PFSK-1 (cell line): ENCODE measurements at regions not wholly inside any gene's neighbourhood (a gene's known extent, or its start where the extent isn't known, plus 50 kb on each side); places are given as distances from the start of the nearest gene placed in this dataset.

Source experiments
- FOXP2 ChIP-seq: optimal IDR thresholded peaks from 2 replicates; pipeline ENCODE3; 2011; ENCODE audit warnings: borderline replicate concordance, control low read depth, inconsistent platforms; ENCODE audit not compliant: insufficient read depth; ENCODE audit errors: extremely low read length, extremely low read depth
- POLR2AphosphoS5 ChIP-seq: IDR thresholded peaks from 2 replicates; pipeline ENCODE4 v1.6.1; 2012; ENCODE audit warnings: low read depth, mild to moderate bottlenecking, control low read depth, low read length, moderate library complexity
- TAF1 ChIP-seq: IDR thresholded peaks from 2 replicates; pipeline ENCODE4 v1.6.1; 2012; ENCODE audit warnings: low read length, control low read depth, borderline replicate concordance; ENCODE audit not compliant: insufficient read depth
- TF ChIP-seq, protein P1 (sequence below), 2 experiments: IDR thresholded peaks; 2 replicates each; pipeline versions ENCODE4 v1.6.1 to v1.8.0; 2011 to 2012; ENCODE audit warnings: low read depth in 2 of 2, low read length in 2 of 2, control low read depth in 1 of 2, inconsistent platforms in 1 of 2, mild to moderate bottlenecking in 1 of 2, moderate library complexity in 1 of 2; ENCODE audit not compliant: insufficient read depth in 1 of 2

DNA sequence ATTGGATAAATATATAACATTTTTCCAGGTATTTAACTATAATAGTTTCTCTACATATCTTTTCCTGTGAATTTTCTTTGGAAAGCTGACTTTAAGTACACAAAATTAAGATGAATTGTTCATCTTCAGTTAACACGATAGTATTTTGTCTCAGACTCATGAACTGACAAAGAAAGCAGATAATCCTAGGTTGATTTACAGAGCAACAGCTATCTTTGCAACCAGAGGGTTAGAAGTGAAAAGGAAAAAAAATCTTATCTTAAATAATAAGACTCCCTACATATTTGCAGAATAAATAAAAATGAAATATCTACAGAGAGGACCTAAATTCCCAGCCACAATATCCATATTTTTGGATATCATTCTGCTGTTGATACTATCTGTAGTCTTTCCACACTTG is 350.2 kb upstream of the GRM7 start:
- TF ChIP-seq POLR2AphosphoS5 (no peak), TAF1 (no peak), FOXP2 (no peak)
- TF ChIP-seq, protein P1, sequence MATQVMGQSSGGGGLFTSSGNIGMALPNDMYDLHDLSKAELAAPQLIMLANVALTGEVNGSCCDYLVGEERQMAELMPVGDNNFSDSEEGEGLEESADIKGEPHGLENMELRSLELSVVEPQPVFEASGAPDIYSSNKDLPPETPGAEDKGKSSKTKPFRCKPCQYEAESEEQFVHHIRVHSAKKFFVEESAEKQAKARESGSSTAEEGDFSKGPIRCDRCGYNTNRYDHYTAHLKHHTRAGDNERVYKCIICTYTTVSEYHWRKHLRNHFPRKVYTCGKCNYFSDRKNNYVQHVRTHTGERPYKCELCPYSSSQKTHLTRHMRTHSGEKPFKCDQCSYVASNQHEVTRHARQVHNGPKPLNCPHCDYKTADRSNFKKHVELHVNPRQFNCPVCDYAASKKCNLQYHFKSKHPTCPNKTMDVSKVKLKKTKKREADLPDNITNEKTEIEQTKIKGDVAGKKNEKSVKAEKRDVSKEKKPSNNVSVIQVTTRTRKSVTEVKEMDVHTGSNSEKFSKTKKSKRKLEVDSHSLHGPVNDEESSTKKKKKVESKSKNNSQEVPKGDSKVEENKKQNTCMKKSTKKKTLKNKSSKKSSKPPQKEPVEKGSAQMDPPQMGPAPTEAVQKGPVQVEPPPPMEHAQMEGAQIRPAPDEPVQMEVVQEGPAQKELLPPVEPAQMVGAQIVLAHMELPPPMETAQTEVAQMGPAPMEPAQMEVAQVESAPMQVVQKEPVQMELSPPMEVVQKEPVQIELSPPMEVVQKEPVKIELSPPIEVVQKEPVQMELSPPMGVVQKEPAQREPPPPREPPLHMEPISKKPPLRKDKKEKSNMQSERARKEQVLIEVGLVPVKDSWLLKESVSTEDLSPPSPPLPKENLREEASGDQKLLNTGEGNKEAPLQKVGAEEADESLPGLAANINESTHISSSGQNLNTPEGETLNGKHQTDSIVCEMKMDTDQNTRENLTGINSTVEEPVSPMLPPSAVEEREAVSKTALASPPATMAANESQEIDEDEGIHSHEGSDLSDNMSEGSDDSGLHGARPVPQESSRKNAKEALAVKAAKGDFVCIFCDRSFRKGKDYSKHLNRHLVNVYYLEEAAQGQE (IDR thresholded peaks at IDR 0.05; ENCODE audit: insufficient read depth in 1 of 2, low read depth in 2 of 2, low read length in 2 of 2), result no peak
